AG04450 (cell line): ENCODE measurements at regions not wholly inside any gene's neighbourhood (a gene's known extent, or its start where the extent isn't known, plus 50 kb on each side); places are given as distances from the start of the nearest gene placed in this dataset.

Source experiments
- CTCF ChIA-PET: fragments of 300-600, 350-600 bp; formaldehyde crosslinking; extraction: SDS; loops from one replicate; lab custom pipeline; 2022; ENCODE audit warnings: antibody characterized with exemption, inconsistent platforms; lab: Charles Lee
- POLR2A ChIA-PET: fragments of 350-600 bp; formaldehyde crosslinking; extraction: SDS; loops from one replicate; lab custom pipeline; 2021; ENCODE audit warnings: antibody characterized with exemption, inconsistent platforms; lab: Yijun Ruan, JAX
- DNase-seq: peaks from one replicate; pipeline ENCODE4 v3.0.0-alpha.2; 2011; ENCODE audit warnings: low read depth, low spot score
- H3K27ac ChIP-seq: one replicate; pipeline ENCODE4 v1.5.1; 2012; ENCODE audit warnings: low read depth, low read length, control low read depth
- H3K27me3 ChIP-seq: one replicate; pipeline ENCODE4 v1.6.0; 2012; ENCODE audit warnings: low read length; ENCODE audit not compliant: control insufficient read depth, insufficient read depth
- H3K4me3 ChIP-seq: 2 replicates; pipeline ENCODE4 v1.5.1; 2011; ENCODE audit warnings: mild to moderate bottlenecking, low read depth, low read length, control low read depth
- H3K9me3 ChIP-seq: 2 replicates; pipeline ENCODE4 v1.5.1; 2012; ENCODE audit warnings: low read length; ENCODE audit not compliant: control insufficient read depth, insufficient read depth
- TF ChIP-seq, protein P1 (sequence below): IDR thresholded peaks from 2 replicates; pipeline ENCODE4 v1.5.1; 2011; ENCODE audit warnings: low read depth, low read length, control low read depth, inconsistent platforms

DNA sequence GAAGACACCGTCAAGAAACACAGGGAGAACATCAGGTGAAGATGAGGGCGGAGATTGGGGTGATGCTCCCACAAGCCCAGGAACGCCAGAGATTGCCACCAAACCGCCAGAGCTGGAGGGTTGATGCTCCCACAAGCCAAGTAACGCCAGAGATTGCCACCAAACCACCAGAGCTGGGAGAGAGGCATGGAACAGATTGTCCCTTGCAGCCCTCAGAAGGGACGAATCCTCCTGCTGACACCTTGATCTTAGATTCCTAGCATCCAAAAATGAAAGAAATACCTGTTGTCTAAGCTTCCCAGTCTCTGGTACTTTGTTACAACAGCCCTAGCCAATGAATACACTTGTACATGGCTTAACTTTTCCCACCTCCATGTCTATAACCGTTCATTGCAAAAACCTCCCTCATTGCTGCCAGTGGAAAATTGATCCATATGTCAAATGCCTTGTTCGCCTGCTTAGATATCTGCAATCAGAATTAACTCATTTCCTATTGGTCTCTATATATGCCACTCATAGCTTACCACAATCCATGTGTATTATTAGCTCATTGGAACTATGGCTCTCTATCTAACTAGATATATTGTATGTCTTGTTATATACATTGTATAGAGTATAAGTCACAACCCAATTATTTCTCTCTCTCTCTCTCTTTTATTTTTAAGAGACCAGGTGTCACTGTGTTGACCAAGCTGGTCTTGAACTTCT lies 127.4 kb downstream of the ADSS2 start:
- TF ChIP-seq, protein P1, sequence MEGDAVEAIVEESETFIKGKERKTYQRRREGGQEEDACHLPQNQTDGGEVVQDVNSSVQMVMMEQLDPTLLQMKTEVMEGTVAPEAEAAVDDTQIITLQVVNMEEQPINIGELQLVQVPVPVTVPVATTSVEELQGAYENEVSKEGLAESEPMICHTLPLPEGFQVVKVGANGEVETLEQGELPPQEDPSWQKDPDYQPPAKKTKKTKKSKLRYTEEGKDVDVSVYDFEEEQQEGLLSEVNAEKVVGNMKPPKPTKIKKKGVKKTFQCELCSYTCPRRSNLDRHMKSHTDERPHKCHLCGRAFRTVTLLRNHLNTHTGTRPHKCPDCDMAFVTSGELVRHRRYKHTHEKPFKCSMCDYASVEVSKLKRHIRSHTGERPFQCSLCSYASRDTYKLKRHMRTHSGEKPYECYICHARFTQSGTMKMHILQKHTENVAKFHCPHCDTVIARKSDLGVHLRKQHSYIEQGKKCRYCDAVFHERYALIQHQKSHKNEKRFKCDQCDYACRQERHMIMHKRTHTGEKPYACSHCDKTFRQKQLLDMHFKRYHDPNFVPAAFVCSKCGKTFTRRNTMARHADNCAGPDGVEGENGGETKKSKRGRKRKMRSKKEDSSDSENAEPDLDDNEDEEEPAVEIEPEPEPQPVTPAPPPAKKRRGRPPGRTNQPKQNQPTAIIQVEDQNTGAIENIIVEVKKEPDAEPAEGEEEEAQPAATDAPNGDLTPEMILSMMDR, result no peak
- POLR2A ChIA-PET, result interaction anchor here (0.7 kb wide), 1 partner anchor 60 kb away, joined by 4 read pairs; no protein-coding TSS in a partner anchor
- Histone ChIP-seq H3K27ac (no peak overlapping the region), H3K4me3 (no peak overlapping the region), H3K27me3 (no peaks in the 10 kb centered on the region), H3K9me3 (no peaks in the 10 kb centered on the region; the same call in 1 of the 2 replicates)
- no peak for DNase-seq
- CTCF ChIA-PET, result interaction anchor here (6.7 kb wide), 1 partner anchor 25 kb away, joined by 30 read pairs; no protein-coding TSS in a partner anchor

DNA sequence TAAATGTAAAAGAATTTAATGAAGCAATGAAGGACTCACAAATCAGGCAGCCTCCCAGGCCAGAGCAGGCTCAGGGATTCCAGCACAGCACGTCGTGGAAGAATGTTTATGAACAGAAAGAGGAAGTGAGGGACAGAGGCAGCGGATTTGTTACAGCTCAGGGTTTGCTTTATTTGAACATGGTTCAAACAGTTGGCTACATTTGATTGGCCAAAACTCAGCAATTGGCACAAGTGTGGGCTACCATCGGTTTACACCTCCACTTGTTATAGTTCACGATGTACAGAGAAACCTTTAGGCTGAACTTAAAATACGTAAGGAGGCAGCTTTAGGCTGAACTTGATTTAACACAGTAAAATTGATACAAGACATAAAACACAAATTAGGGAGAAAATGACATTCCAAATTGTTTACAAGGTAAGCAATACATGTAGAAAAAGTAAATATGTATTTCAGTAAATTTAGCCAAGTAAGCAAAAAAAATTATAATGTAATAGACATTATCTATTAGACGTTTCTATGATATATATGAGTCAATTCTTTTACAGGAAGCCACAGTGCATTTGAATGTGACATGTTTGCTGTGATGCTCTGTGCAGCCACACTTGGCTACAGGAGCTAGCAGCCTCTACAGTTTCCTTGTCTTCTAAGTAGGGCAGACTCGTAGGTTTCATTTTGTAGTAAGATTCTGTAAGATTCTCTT lies 126.5 kb downstream of the ADSS2 start:
- CTCF ChIA-PET, result interaction anchor here (6.7 kb wide), 1 partner anchor 26 kb away, joined by 30 read pairs; no protein-coding TSS in a partner anchor
- POLR2A ChIA-PET, result interaction anchor here (0.7 kb wide), 1 partner anchor 10 kb away, joined by 3 read pairs; no protein-coding TSS in a partner anchor
- no peaks in the 10 kb centered on the region; the same call in 1 of the 2 replicates for H3K9me3 ChIP-seq
- no peaks in the 10 kb centered on the region for H3K27me3 ChIP-seq
- H3K4me3 ChIP-seq, result no peak overlapping the region
- TF ChIP-seq, protein P1, result no peak
- no peak overlapping the region for H3K27ac ChIP-seq
- DNase-seq, result no peak

DNA sequence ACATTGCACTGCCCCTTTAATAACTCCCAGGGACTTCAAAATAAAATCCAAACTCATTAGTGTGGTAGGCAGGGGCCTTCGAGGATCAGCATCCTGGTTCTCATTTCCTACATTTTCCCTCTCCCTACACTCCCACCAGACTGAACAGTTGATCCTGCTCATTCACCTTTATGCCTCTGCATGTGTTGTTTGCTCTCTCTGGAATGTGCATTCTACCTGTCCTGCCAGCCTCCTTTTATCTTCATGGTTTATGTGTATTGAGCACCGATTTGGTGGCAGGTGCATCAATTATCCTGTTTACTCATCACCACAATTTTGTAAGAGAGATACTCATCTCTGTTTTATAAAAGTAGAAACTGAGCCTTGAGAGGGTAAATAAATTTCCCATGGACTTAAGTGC lies 125.0 kb downstream of the ADSS2 start:
- no peak for DNase-seq
- no peaks in the 10 kb centered on the region; the same call in 1 of the 2 replicates for H3K9me3 ChIP-seq
- no peak overlapping the region for H3K27ac ChIP-seq
- ChIA-PET POLR2A (no interaction called here), CTCF (no interaction called here)
- TF ChIP-seq, protein P1, result no peak
- no peak overlapping the region for H3K4me3 ChIP-seq
- H3K27me3 ChIP-seq, result no peaks in the 10 kb centered on the region

DNA sequence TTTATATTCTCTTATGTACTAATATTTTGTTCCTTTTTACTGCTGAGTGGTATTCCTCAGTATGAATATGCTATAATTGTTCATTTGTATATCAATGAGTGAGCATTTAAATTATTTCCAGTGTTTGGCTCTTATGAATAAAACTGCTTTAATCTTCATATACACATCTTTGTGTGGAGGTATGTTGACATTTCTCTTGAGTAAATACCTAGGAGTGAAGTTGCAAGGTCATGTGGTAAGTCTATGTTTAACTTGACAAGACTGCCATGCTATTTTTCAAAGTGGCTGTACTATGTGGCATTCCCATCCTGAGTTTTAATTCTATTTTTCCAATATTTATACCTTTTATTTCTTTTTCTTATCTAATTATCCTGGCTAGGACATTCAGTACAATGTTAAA lies 124.2 kb downstream of the ADSS2 start:
- DNase-seq, result no peak
- TF ChIP-seq, protein P1, result no peak
- CTCF ChIA-PET, result no interaction called here

DNA sequence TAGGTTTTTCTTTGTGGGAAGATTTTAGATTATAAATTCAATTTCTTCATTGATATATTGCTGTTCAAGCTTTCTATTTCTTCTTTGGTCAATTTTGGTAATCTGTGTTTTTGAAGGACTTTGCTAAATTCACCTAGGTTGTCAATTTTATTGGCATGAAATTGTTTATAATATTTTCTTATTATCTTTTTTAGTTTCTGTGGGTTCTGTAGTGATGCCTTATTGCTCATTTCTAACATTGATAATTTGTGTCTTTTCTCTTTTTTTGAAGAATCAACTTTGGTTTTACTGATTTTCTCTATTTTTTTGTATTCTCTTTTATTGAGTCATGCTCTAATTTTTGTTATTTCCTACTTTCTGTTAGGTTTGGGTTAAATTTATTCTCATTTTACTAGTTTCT lies 123.2 kb downstream of the ADSS2 start:
- DNase-seq, result no peak
- CTCF ChIA-PET, result no interaction called here
- H3K4me3 ChIP-seq, result no peak overlapping the region
- no peaks in the 10 kb centered on the region for H3K9me3 ChIP-seq
- TF ChIP-seq, protein P1, result no peak
- H3K27ac ChIP-seq, result no peak overlapping the region
- POLR2A ChIA-PET, result no interaction called here
- no peaks in the 10 kb centered on the region for H3K27me3 ChIP-seq

More for the DNA sequence above, 124.2 kb downstream of the ADSS2 start:
- Histone ChIP-seq H3K4me3 (no peak overlapping the region), H3K27me3 (no peaks in the 10 kb centered on the region), H3K9me3 (no peaks in the 10 kb centered on the region), H3K27ac (no peak overlapping the region)
- POLR2A ChIA-PET, result no interaction called here
